OCI-LY3 (cell line): ENCODE measurements at regions not wholly inside any gene's neighbourhood (a gene's known extent, or its start where the extent isn't known, plus 50 kb on each side); places are given as distances from the start of the nearest gene placed in this dataset.

Source experiments
- H2AFZ ChIP-seq: fragments of 200-600, 300-600 bp; shearing (Covaris generic); 2 replicates; pipeline ENCODE4 v1.6.0; 2014; ENCODE audit warnings: antibody characterized with exemption, low read depth, low read length
- H3K27ac ChIP-seq: fragments of 200-600, 300-600 bp; sonication (generic); 2 replicates; pipeline ENCODE4 v1.5.1; 2014; ENCODE audit warnings: mild to moderate bottlenecking, low read length, moderate library complexity, mixed read lengths
- H3K27me3 ChIP-seq: fragments of 200-600, 300-600 bp; sonication (generic); 2 replicates; pipeline ENCODE4 v1.6.1; 2014; ENCODE audit warnings: low read depth, low read length, mixed read lengths
- H3K36me3 ChIP-seq: fragments of 200-600, 300-600 bp; sonication (generic); replicated peaks from 2 replicates; pipeline ENCODE3; 2014; ENCODE audit warnings: low read depth, low read length, mixed read lengths
- H3K4me1 ChIP-seq: fragments of 300-600, 200-600 bp; sonication (generic); 2 replicates; pipeline ENCODE4 v1.6.1; 2014; ENCODE audit warnings: low read length, mixed read lengths
- H3K4me2 ChIP-seq: fragments of 200-600, 300-600 bp; sonication (generic); 2 replicates; pipeline ENCODE4 v1.6.1; 2014; ENCODE audit warnings: low read length, mixed read lengths
- H3K4me3 ChIP-seq: fragments of 300-600, 200-600 bp; sonication (generic); 2 replicates; pipeline ENCODE4 v1.5.1; 2014; ENCODE audit warnings: antibody characterized with exemption, mild to moderate bottlenecking, low read length, moderate library complexity
- H3K79me2 ChIP-seq: fragments of 300-600, 200-600 bp; shearing (Covaris generic); 2 replicates; pipeline ENCODE4 v1.6.1; 2014; ENCODE audit warnings: mild to moderate bottlenecking, low read length, mixed read lengths
- H3K9ac ChIP-seq: fragments of 300-600, 200-600 bp; shearing (Covaris generic); 2 replicates; pipeline ENCODE4 v1.6.0; 2014; ENCODE audit warnings: mild to moderate bottlenecking, low read length, moderate library complexity
- H3K9me3 ChIP-seq: fragments of 200-600, 300-600 bp; shearing (Covaris generic); 2 replicates; pipeline ENCODE4 v1.6.1; 2014; ENCODE audit warnings: low read length, mixed read lengths; ENCODE audit not compliant: insufficient read depth
- H4K20me1 ChIP-seq: fragments of 200-600, 300-600 bp; sonication (generic); 2 replicates; pipeline ENCODE4 v1.6.1; 2016; ENCODE audit warnings: low read length, mixed read lengths; ENCODE audit not compliant: insufficient read depth
- EZH2phosphoT487 ChIP-seq: fragments of 200-600 bp; shearing (Covaris generic); IDR thresholded peaks from 2 replicates; pipeline ENCODE4 v1.6.1; 2018; ENCODE audit warnings: antibody characterized with exemption, mixed run types, low read depth
- TF ChIP-seq, protein P1 (sequence below): fragments of 200-600, 300-600 bp; sonication (generic); IDR thresholded peaks from 2 replicates; pipeline ENCODE4 v1.5.1; 2014; ENCODE audit warnings: antibody characterized with exemption, low read length, low read depth

DNA sequence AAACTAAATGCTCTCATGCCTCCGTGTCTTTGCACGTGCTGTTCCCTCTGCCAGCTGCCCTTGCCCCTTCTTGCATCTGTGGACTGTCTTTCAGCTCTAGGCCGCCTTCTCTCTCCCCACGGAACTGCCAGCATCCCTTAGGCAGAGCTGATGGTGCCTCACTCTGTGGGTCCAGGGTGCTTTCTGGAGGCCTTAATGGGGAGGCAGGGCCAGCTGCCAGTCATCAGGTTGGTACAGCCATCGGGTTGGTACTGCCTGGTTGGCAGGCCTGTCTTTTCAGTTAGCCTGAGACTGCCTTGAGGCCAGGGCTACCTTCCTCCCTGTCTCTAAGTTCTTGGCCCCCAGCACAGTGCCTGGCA, 61.4 kb upstream of the TARBP1 start:
- H3K4me2 ChIP-seq, result no peak overlapping the region
- no peak overlapping the region for H2AFZ ChIP-seq
- H3K79me2 ChIP-seq, result no peaks in the 10 kb centered on the region
- no peak for TF ChIP-seq EZH2phosphoT487
- TF ChIP-seq, protein P1, sequence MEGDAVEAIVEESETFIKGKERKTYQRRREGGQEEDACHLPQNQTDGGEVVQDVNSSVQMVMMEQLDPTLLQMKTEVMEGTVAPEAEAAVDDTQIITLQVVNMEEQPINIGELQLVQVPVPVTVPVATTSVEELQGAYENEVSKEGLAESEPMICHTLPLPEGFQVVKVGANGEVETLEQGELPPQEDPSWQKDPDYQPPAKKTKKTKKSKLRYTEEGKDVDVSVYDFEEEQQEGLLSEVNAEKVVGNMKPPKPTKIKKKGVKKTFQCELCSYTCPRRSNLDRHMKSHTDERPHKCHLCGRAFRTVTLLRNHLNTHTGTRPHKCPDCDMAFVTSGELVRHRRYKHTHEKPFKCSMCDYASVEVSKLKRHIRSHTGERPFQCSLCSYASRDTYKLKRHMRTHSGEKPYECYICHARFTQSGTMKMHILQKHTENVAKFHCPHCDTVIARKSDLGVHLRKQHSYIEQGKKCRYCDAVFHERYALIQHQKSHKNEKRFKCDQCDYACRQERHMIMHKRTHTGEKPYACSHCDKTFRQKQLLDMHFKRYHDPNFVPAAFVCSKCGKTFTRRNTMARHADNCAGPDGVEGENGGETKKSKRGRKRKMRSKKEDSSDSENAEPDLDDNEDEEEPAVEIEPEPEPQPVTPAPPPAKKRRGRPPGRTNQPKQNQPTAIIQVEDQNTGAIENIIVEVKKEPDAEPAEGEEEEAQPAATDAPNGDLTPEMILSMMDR, result no peak
- no peaks in the 10 kb centered on the region for H3K9me3 ChIP-seq
- H4K20me1 ChIP-seq, result no peaks in the 10 kb centered on the region
- no peaks in the 10 kb centered on the region for H3K36me3 ChIP-seq
- H3K9ac ChIP-seq, result no peak overlapping the region
- H3K27me3 ChIP-seq, result peaks cover 30% of the 10 kb centered on the region
- no peak overlapping the region for H3K4me3 ChIP-seq
- no peak overlapping the region for H3K27ac ChIP-seq
- no peaks in the 10 kb centered on the region for H3K4me1 ChIP-seq

DNA sequence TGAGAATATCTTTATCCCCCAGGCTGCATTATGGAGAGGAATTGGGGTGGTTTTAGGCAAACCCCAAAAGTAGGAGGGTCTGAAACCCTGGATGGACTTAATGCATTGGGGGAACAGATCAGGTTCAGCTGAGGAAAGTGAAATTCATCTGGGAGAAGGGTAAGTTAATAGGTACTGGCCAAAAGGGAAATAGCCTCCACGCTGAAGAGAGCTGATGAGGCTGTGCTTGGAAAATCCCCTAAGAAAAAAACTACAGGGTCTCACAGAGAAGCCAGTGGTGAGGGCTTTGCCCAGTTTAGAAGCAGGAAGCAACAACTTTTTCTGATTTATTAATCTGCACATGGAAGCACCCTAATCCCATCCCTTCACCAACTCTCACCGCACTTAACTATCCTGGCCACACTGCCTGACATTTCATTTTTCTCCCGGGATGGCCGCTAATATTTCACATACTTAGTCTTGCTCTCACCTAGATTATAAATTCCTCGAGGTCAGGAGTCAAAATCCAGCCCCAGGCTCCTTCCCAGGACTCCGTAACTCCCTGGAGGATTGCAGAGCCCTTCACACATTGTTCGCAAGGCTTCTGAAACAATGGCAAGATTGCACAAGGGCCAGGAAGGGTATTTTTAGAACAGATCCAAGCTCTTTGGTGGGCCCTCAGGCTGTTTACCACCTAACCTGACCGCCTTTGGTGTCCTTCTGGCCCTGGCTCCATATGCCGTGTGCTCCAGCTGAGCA, 60.9 kb upstream of the TARBP1 start:
- TF ChIP-seq, protein P1, result no peak
- TF ChIP-seq EZH2phosphoT487, result no peak
- Histone ChIP-seq H4K20me1 (no peaks in the 10 kb centered on the region), H3K9ac (no peak overlapping the region), H3K4me2 (no peak overlapping the region), H3K9me3 (no peaks in the 10 kb centered on the region), H3K79me2 (no peaks in the 10 kb centered on the region), H3K4me3 (no peak overlapping the region), H3K4me1 (no peaks in the 10 kb centered on the region), H3K27ac (no peak overlapping the region), H2AFZ (no peak overlapping the region), H3K36me3 (no peaks in the 10 kb centered on the region), H3K27me3 (peaks cover 25% of the 10 kb centered on the region)

DNA sequence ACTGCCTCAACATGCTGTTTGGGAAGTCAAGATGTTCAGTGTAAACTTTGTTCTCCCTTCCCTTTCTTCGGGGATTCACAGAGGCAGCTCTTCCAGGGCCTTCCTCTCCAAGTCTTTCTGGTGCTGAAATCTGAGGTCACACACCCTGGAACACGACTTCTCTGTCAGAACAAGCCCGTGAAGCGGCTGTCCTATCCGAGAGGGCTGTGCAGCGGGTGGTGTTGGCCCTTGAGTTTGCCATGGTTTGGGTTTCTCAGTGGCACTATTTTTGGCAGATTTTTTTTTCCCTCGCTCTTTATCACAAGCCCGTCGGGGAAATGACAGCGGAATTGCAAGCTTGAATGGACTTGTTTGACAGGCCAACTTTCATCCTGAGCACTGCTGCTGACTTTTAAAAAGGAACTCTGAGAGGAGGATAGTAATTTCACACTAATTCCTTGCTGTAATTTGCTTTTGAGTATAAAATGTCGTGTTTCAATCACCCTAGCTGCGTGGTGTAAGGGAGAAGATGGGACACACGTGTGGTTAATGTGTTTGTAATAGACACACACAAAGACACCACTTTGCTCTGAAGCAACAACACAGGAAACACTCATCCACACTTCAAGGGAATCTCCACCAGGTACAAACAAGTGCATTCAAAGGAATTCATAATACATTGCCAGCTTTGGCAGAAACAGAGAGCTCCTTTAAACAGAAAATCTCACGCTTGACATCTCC, 60.1 kb upstream of the TARBP1 start:
- H2AFZ ChIP-seq, result no peak overlapping the region
- H3K79me2 ChIP-seq, result no peaks in the 10 kb centered on the region
- H4K20me1 ChIP-seq, result no peaks in the 10 kb centered on the region
- H3K27me3 ChIP-seq, result peaks cover 20% of the 10 kb centered on the region
- no peak overlapping the region for H3K27ac ChIP-seq
- H3K4me2 ChIP-seq, result no peak overlapping the region
- no peaks in the 10 kb centered on the region for H3K9me3 ChIP-seq
- H3K4me1 ChIP-seq, result no peaks in the 10 kb centered on the region
- H3K36me3 ChIP-seq, result no peaks in the 10 kb centered on the region
- no peak overlapping the region for H3K9ac ChIP-seq
- H3K4me3 ChIP-seq, result no peak overlapping the region
- TF ChIP-seq EZH2phosphoT487, result no peak
- TF ChIP-seq, protein P1, result no peak

DNA sequence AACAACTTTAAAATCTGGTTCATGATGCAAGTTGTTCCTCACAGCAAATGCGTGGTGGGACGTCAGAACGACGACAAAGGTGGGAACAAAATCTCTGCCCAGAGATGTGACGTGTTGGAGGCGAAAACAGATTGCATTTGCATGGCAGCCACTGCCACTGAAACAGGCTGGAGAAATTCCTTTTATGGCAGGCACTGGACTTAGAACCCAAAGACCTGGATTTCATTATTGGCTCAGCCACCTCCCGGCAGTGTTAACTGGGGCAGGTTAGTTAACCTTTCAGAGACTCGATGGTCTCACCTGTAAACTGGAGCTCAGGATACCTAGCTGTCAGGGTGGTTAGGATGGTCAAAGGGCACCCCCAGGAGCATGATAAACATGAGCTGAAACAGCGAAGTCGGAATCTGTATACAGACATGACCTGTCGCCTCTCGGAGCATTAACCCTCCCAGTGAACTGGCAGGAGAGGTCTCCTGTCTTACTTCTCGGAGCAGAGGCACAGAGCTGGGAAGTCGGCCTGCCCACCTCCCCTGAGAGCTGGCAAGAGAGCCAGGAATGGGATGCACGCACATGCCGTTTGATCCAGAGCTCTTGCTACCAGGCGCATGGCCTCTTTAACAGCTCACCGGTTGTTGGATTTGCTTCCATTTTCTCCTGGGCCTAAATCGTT, 59.2 kb upstream of the TARBP1 start:
- H3K36me3 ChIP-seq, result no peaks in the 10 kb centered on the region
- H3K79me2 ChIP-seq, result no peaks in the 10 kb centered on the region
- H2AFZ ChIP-seq, result no peak overlapping the region
- H3K27ac ChIP-seq, result no peak overlapping the region
- H3K9me3 ChIP-seq, result no peaks in the 10 kb centered on the region
- H3K4me1 ChIP-seq, result no peaks in the 10 kb centered on the region
- H3K4me3 ChIP-seq, result no peak overlapping the region
- TF ChIP-seq EZH2phosphoT487, result no peak
- TF ChIP-seq, protein P1, result no peak
- no peak overlapping the region for H3K4me2 ChIP-seq
- H3K9ac ChIP-seq, result no peak overlapping the region
- H4K20me1 ChIP-seq, result no peaks in the 10 kb centered on the region
- peaks cover 11% of the 10 kb centered on the region for H3K27me3 ChIP-seq
